ENCODE measurements at regions not wholly inside any gene's neighbourhood (a gene's known extent, or its start where the extent isn't known, plus 50 kb on each side); places are given as distances from the start of the nearest gene placed in this dataset.

DNA sequence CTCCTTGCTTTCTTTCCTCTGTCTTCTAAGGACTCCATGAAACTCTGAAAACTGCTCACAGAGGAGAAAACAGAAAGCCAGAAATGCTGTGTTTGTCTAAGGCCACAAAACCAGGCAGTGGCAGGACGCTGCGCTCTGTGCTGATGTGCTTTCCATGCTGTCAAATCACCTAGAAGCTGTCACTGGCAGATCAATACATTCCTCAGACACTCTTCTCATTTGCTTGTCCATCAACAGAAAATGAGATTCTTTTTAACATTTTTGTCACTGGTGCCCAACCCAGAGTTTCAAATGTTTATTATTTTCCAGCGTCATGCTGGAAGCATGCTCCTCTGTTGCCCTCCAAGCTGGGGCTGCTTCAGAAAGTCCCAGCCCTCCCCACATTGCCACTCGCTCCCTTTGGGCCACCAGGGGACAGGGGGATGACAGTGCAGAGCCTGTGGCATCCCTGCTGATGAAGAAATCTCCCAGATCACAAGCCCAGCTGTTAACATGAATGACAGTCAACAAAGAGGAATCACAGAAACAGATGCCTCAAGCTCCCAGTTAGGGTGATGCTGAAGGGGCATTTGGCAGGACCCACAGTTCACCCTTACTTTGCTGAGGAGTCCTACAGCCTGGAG is 117.5 kb upstream of the MEIS1 start:
- TF ChIP-seq, protein P1, sequence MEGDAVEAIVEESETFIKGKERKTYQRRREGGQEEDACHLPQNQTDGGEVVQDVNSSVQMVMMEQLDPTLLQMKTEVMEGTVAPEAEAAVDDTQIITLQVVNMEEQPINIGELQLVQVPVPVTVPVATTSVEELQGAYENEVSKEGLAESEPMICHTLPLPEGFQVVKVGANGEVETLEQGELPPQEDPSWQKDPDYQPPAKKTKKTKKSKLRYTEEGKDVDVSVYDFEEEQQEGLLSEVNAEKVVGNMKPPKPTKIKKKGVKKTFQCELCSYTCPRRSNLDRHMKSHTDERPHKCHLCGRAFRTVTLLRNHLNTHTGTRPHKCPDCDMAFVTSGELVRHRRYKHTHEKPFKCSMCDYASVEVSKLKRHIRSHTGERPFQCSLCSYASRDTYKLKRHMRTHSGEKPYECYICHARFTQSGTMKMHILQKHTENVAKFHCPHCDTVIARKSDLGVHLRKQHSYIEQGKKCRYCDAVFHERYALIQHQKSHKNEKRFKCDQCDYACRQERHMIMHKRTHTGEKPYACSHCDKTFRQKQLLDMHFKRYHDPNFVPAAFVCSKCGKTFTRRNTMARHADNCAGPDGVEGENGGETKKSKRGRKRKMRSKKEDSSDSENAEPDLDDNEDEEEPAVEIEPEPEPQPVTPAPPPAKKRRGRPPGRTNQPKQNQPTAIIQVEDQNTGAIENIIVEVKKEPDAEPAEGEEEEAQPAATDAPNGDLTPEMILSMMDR (IDR thresholded peaks at IDR 0.05) = no peak
- Histone ChIP-seq H3K27me3 (no peaks in the 10 kb centered on the region), H3K4me1 (ENCODE audit: control insufficient read depth in 1 of 2, insufficient read depth in 1 of 2, low read depth in 1 of 2, low read length in 1 of 2) (no peaks in the 10 kb centered on the region), H3K36me3 (no peaks in the 10 kb centered on the region), H3K4me3 (ENCODE audit: low read depth in 1 of 2, low read length in 1 of 2) (no peak overlapping the region), H3K27ac (no peak overlapping the region), H3K9me3 (no peaks in the 10 kb centered on the region)

DNA sequence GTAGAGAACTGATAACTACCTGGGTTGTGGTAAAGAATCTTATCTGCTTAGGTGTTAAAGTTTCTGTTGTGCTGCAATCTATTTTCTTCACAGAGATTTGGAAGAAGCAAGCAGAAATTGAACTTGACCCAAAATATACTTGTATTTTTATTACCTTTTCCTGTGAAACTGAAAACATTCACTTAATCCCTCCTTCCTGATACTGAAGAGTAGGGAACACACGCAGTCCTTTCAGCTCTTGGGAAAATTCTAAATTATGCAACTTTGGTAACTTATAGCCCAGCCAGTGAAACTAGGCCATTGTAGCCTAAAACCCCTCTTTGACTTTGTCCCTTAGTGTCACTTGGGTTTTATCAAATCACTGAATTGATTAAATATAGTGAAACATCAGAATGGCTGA is 128.4 kb upstream of the MEIS1 start:
- no peaks in the 10 kb centered on the region for H3K4me1 ChIP-seq (ENCODE audit: control insufficient read depth in 1 of 2, insufficient read depth in 1 of 2, low read depth in 1 of 2, low read length in 1 of 2)
- no peaks in the 10 kb centered on the region for H3K27me3 ChIP-seq
- H3K36me3 ChIP-seq = no peaks in the 10 kb centered on the region
- no peaks in the 10 kb centered on the region for H3K9me3 ChIP-seq
- no peak overlapping the region for H3K4me3 ChIP-seq (ENCODE audit: low read depth in 1 of 2, low read length in 1 of 2)
- no peak overlapping the region for H3K27ac ChIP-seq
- TF ChIP-seq, protein P1 (IDR thresholded peaks at IDR 0.05) = no peak

DNA sequence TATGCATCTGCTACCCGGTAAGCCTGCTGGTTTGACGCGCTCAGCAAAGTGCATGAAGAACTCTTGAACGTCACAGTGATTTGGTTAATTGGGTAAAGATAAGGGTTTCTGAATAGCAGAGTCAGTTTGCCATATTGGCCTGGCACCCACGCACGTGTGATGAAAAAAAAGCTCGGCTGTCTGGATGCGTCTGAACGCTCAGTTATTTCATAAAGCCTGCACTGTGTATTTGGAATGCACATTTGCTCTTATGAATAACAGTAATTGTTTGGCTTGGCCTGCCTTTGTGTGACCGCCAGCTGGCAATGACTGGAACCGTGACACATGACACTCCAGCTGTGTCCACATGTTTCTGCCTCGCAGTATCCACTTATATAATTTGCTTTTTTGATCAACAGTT is 129.2 kb upstream of the MEIS1 start:
- no peak overlapping the region for H3K4me3 ChIP-seq (ENCODE audit: low read depth in 1 of 2, low read length in 1 of 2)

DNA sequence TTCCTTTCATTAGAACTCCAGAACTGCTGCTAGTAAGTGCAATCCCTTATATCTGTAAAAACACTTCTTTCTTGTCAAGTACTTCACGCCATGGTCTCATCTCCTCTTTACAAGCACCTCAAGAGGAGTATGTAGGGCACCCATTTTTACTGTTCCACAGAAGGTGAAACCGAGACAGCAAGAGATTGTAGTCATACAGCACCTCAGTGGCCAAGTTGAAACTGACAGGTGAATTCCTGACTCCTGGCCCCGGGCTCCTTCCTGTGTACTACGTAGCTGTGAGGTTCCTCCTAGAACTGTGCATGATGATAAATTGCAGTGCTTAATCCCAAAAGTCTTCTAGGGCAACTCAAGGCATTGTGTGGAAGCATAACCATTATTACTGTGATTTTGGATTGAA is 131.5 kb upstream of the MEIS1 start:
- H3K9me3 ChIP-seq = no peaks in the 10 kb centered on the region
- H3K4me1 ChIP-seq (ENCODE audit: control insufficient read depth in 1 of 2, insufficient read depth in 1 of 2, low read depth in 1 of 2, low read length in 1 of 2) = no peaks in the 10 kb centered on the region
- TF ChIP-seq, protein P1 (IDR thresholded peaks at IDR 0.05) = no peak
- no peak overlapping the region for H3K4me3 ChIP-seq (ENCODE audit: low read depth in 1 of 2, low read length in 1 of 2)
- no peak overlapping the region for H3K27ac ChIP-seq
- no peaks in the 10 kb centered on the region for H3K36me3 ChIP-seq
- H3K27me3 ChIP-seq = no peaks in the 10 kb centered on the region

More for the DNA sequence above, 129.2 kb upstream of the MEIS1 start:
- Histone ChIP-seq H3K4me1 (ENCODE audit: control insufficient read depth in 1 of 2, insufficient read depth in 1 of 2, low read depth in 1 of 2, low read length in 1 of 2) (no peaks in the 10 kb centered on the region), H3K27ac (no peak overlapping the region), H3K36me3 (no peaks in the 10 kb centered on the region), H3K9me3 (no peaks in the 10 kb centered on the region), H3K27me3 (no peaks in the 10 kb centered on the region)
- TF ChIP-seq, protein P1 (IDR thresholded peaks at IDR 0.05) = no peak

DNA sequence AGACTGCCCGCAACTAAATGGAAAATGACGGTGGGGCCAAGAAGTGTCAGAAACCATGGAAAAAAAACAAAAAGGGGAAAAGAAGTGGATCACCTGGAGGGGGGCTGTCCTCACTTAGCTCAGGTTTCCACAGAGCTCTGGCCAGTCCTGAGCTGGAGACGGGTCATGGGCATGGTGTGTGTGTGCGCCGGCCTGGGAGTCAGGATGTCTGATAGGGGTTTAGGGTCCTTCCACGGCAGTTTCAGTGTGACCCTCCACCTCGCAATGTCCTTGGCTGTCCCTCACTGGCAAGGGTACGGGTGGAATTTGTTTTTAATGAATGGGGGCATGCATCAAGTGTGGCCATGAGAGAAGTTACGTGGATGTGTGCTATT is 133.2 kb upstream of the MEIS1 start:
- no peaks in the 10 kb centered on the region for H3K36me3 ChIP-seq
- TF ChIP-seq, protein P1 (IDR thresholded peaks at IDR 0.05) = no peak
- H3K4me3 ChIP-seq (ENCODE audit: low read depth in 1 of 2, low read length in 1 of 2) = no peak overlapping the region
- no peaks in the 10 kb centered on the region for H3K9me3 ChIP-seq
- no peak overlapping the region for H3K27ac ChIP-seq
- H3K27me3 ChIP-seq = no peaks in the 10 kb centered on the region
- no peaks in the 10 kb centered on the region for H3K4me1 ChIP-seq (ENCODE audit: control insufficient read depth in 1 of 2, insufficient read depth in 1 of 2, low read depth in 1 of 2, low read length in 1 of 2)
